ENCODE measurements at regions not wholly inside any gene's neighbourhood (a gene's known extent, or its start where the extent isn't known, plus 50 kb on each side); places are given as distances from the start of the nearest gene placed in this dataset.

GRCh38 chr10:10520491-10521385, 496.9 kb upstream of the CELF2 start:
- no peak for TF ChIP-seq Cebpa-rat (IDR thresholded peaks at IDR 0.05)
- Histone ChIP-seq H3K27me3 (no peaks in the 10 kb centered on the region), H3K27ac (peak overlapping the region in 1 of 11 experiments; percentile 19; a peak in 1 of 22 replicates), H4K20me1 (no peaks in the 10 kb centered on the region), H3K4me3 (no peak overlapping the region), H3K9ac (no peak overlapping the region), H3K4me1 (peaks cover 0 to 11% (median 0%) of the 10 kb centered on the region in 10 experiments; a peak in 3 of 20 replicates), H3K4me2 (peak overlapping the region in 2 of 11 experiments; percentile 28 to 56; a peak in 4 of 22 replicates), H3K36me3 (no peaks in the 10 kb centered on the region), H3K9me3 (replicated peaks in 1 of 11) (no peaks in the 10 kb centered on the region)

- Histone ChIP-seq H3K9me3 (replicated peaks in 1 of 11) (no peaks in the 10 kb centered on the region), H3K4me3 (no peak overlapping the region), H3K9ac (no peak overlapping the region), H3K4me2 (no peak overlapping the region), H3K36me3 (no peaks in the 10 kb centered on the region), H3K27ac (no peak overlapping the region), H3K27me3 (no peaks in the 10 kb centered on the region), H4K20me1 (no peaks in the 10 kb centered on the region), H3K4me1 (no peaks in the 10 kb centered on the region)
- no peak for TF ChIP-seq Cebpa-rat (IDR thresholded peaks at IDR 0.05)
These were observed 490.8 kb upstream of the CELF2 start for GRCh38 chr10:10526846-10527245.

GRCh38 chr10:10527861-10528562, 489.7 kb upstream of the CELF2 start:
- Histone ChIP-seq H3K9ac (no peak overlapping the region), H3K27ac (no peak overlapping the region), H3K9me3 (replicated peaks in 1 of 11) (no peaks in the 10 kb centered on the region), H3K27me3 (no peaks in the 10 kb centered on the region), H4K20me1 (no peaks in the 10 kb centered on the region), H3K4me3 (no peak overlapping the region), H3K36me3 (no peaks in the 10 kb centered on the region), H3K4me1 (no peaks in the 10 kb centered on the region), H3K4me2 (no peak overlapping the region)
- TF ChIP-seq Cebpa-rat (IDR thresholded peaks at IDR 0.05), result no peak

GRCh38 chr10:10528563-10528910, 489.1 kb upstream of the CELF2 start:
- Histone ChIP-seq H3K9me3 (replicated peaks in 1 of 11) (no peaks in the 10 kb centered on the region), H3K4me3 (no peak overlapping the region), H3K27me3 (no peaks in the 10 kb centered on the region), H4K20me1 (no peaks in the 10 kb centered on the region), H3K36me3 (no peaks in the 10 kb centered on the region), H3K27ac (no peak overlapping the region), H3K4me2 (no peak overlapping the region), H3K9ac (no peak overlapping the region), H3K4me1 (no peaks in the 10 kb centered on the region)
- TF ChIP-seq Cebpa-rat (IDR thresholded peaks at IDR 0.05), result no peak

GRCh38 chr10:10530313-10530712, 487.4 kb upstream of the CELF2 start:
- Histone ChIP-seq H3K4me1 (no peaks in the 10 kb centered on the region), H3K9me3 (replicated peaks in 1 of 11) (no peaks in the 10 kb centered on the region), H3K4me2 (no peak overlapping the region), H3K36me3 (no peaks in the 10 kb centered on the region), H4K20me1 (no peaks in the 10 kb centered on the region), H3K4me3 (no peak overlapping the region), H3K27ac (no peak overlapping the region), H3K9ac (no peak overlapping the region), H3K27me3 (no peaks in the 10 kb centered on the region)
- TF ChIP-seq Cebpa-rat (IDR thresholded peaks at IDR 0.05), result no peak

- Histone ChIP-seq H3K9ac (no peak overlapping the region), H3K4me3 (no peak overlapping the region), H4K20me1 (no peaks in the 10 kb centered on the region), H3K27ac (no peak overlapping the region), H3K4me1 (no peaks in the 10 kb centered on the region), H3K36me3 (no peaks in the 10 kb centered on the region), H3K27me3 (no peaks in the 10 kb centered on the region), H3K4me2 (no peak overlapping the region), H3K9me3 (replicated peaks in 1 of 11) (no peaks in the 10 kb centered on the region)
- no peak for TF ChIP-seq Cebpa-rat (IDR thresholded peaks at IDR 0.05)
These were observed 485.4 kb upstream of the CELF2 start for GRCh38 chr10:10532236-10532635.

- Histone ChIP-seq H3K27me3 (no peaks in the 10 kb centered on the region), H3K4me3 (no peak overlapping the region), H3K27ac (no peak overlapping the region), H3K9ac (no peak overlapping the region), H3K4me2 (no peak overlapping the region), H4K20me1 (no peaks in the 10 kb centered on the region), H3K4me1 (no peaks in the 10 kb centered on the region), H3K36me3 (no peaks in the 10 kb centered on the region), H3K9me3 (replicated peaks in 1 of 11) (peaks cover 0 to 3% (median 0%) of the 10 kb centered on the region in 11 experiments; a peak in 1 of 22 replicates)
- no peak for TF ChIP-seq Cebpa-rat (IDR thresholded peaks at IDR 0.05)
These were observed 484.8 kb upstream of the CELF2 start for GRCh38 chr10:10532826-10533225.

GRCh38 chr10:10533437-10533836, 484.2 kb upstream of the CELF2 start:
- H3K9ac ChIP-seq, result no peak overlapping the region
- no peak overlapping the region for H3K4me2 ChIP-seq
- peaks cover 0 to 4% (median 0%) of the 10 kb centered on the region in 11 experiments; a peak in 1 of 22 replicates for H3K9me3 ChIP-seq (replicated peaks in 1 of 11)
- H3K4me1 ChIP-seq, result no peaks in the 10 kb centered on the region
- H3K36me3 ChIP-seq, result no peaks in the 10 kb centered on the region
- H3K27ac ChIP-seq, result no peak overlapping the region
- H4K20me1 ChIP-seq, result no peaks in the 10 kb centered on the region
- H3K27me3 ChIP-seq, result no peaks in the 10 kb centered on the region
- TF ChIP-seq Cebpa-rat (IDR thresholded peaks at IDR 0.05), result no peak
- no peak overlapping the region for H3K4me3 ChIP-seq

GRCh38 chr10:10538326-10538725, 479.3 kb upstream of the CELF2 start:
- H3K4me1 ChIP-seq, result peaks cover 0 to 12% (median 0%) of the 10 kb centered on the region in 10 experiments; a peak in 8 of 20 replicates
- no peak overlapping the region for H3K4me2 ChIP-seq
- H4K20me1 ChIP-seq, result no peaks in the 10 kb centered on the region
- no peak overlapping the region for H3K27ac ChIP-seq
- no peaks in the 10 kb centered on the region for H3K36me3 ChIP-seq
- no peak for TF ChIP-seq Cebpa-rat (IDR thresholded peaks at IDR 0.05)
- no peak overlapping the region for H3K4me3 ChIP-seq
- H3K9me3 ChIP-seq (replicated peaks in 1 of 11), result peaks cover 0 to 4% (median 0%) of the 10 kb centered on the region in 11 experiments; a peak in 1 of 22 replicates
- H3K9ac ChIP-seq, result no peak overlapping the region
- no peaks in the 10 kb centered on the region for H3K27me3 ChIP-seq
